ENCODE measurements at regions not wholly inside any gene's neighbourhood (a gene's known extent, or its start where the extent isn't known, plus 50 kb on each side); places are given as distances from the start of the nearest gene placed in this dataset.

- TF ChIP-seq, protein P1, sequence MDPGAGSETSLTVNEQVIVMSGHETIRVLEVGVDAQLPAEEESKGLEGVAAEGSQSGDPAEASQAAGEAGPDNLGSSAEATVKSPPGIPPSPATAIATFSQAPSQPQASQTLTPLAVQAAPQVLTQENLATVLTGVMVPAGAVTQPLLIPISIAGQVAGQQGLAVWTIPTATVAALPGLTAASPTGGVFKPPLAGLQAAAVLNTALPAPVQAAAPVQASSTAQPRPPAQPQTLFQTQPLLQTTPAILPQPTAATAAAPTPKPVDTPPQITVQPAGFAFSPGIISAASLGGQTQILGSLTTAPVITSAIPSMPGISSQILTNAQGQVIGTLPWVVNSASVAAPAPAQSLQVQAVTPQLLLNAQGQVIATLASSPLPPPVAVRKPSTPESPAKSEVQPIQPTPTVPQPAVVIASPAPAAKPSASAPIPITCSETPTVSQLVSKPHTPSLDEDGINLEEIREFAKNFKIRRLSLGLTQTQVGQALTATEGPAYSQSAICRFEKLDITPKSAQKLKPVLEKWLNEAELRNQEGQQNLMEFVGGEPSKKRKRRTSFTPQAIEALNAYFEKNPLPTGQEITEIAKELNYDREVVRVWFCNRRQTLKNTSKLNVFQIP (CRISPR knock-in tag; IDR thresholded peaks at IDR 0.05; ENCODE audit: borderline replicate concordance, low read depth), result no peak
- no peak for TF ChIP-seq BACH2 (CRISPR knock-in tag; IDR thresholded peaks at IDR 0.05; ENCODE audit: borderline replicate concordance)
Measured at GRCh38 chr5:164298165-164298564, 792.7 kb downstream of the MAT2B start (continued).

- no peak for ATAC-seq
Measured at GRCh38 chr5:164300295-164300694, 794.9 kb downstream of the MAT2B start.

DNA sequence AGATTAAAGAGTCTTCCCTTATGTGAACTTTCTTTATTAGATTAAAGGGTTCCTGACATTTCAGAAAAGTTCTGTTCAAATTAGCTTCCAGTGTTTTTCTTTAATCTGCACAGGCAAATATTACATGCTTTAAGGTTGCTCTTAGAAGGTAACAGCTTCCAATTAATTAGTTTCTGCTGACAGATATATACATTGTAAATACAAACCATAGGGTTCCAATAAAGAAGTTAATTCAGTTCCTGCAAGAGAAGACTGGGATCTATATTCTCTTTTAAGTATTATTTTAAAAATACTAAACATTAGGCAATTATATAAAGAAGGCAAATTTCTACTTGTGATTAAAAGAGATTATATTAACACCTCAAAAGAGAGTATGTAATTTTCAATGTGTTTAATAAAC, 795.7 kb downstream of the MAT2B start:
- TF ChIP-seq BACH2 (CRISPR knock-in tag; IDR thresholded peaks at IDR 0.05; ENCODE audit: borderline replicate concordance) (no peak), SNAI2 (CRISPR knock-in tag; IDR thresholded peaks at IDR 0.05) (no peak), TCF4 (CRISPR knock-in tag; IDR thresholded peaks at IDR 0.05; ENCODE audit: borderline replicate concordance) (no peak), ZNF70 (CRISPR knock-in tag; IDR thresholded peaks at IDR 0.05) (no peak), ZNF8 (CRISPR knock-in tag; IDR thresholded peaks at IDR 0.05) (no peak), ZNF565 (CRISPR knock-in tag; conservative IDR thresholded peaks at IDR 0.05; ENCODE audit: low read depth) (no peak), ZC3H10 (CRISPR knock-in tag; IDR thresholded peaks at IDR 0.05) (no peak), TSHZ2 (CRISPR knock-in tag; IDR thresholded peaks at IDR 0.05) (no peak), ZFP30 (CRISPR knock-in tag; IDR thresholded peaks at IDR 0.05) (no peak), CREB5 (CRISPR knock-in tag; IDR thresholded peaks at IDR 0.05; ENCODE audit: low read depth) (no peak), RARB (CRISPR knock-in tag; IDR thresholded peaks at IDR 0.05) (no peak), TOX (CRISPR knock-in tag; IDR thresholded peaks at IDR 0.05; ENCODE audit: borderline replicate concordance) (no peak), ZFP3 (CRISPR knock-in tag; IDR thresholded peaks at IDR 0.05) (no peak), OSR1 (CRISPR knock-in tag; IDR thresholded peaks at IDR 0.05) (no peak)
- TF ChIP-seq, protein P1 (CRISPR knock-in tag; IDR thresholded peaks at IDR 0.05; ENCODE audit: borderline replicate concordance, low read depth), result no peak
- no peak for ATAC-seq

More at GRCh38 chr5:164300295-164300694, 794.9 kb downstream of the MAT2B start:
- TF ChIP-seq SNAI2 (CRISPR knock-in tag; IDR thresholded peaks at IDR 0.05) (no peak), ZNF565 (CRISPR knock-in tag; conservative IDR thresholded peaks at IDR 0.05; ENCODE audit: low read depth) (no peak), CREB5 (CRISPR knock-in tag; IDR thresholded peaks at IDR 0.05; ENCODE audit: low read depth) (no peak), ISL1 (CRISPR knock-in tag; IDR thresholded peaks at IDR 0.05) (no peak), RARB (CRISPR knock-in tag; IDR thresholded peaks at IDR 0.05) (no peak), CSDC2 (CRISPR knock-in tag; IDR thresholded peaks at IDR 0.05) (no peak), GLIS3 (CRISPR knock-in tag; IDR thresholded peaks at IDR 0.05) (no peak), TSHZ2 (CRISPR knock-in tag; IDR thresholded peaks at IDR 0.05) (no peak), ESRRG (CRISPR knock-in tag; IDR thresholded peaks at IDR 0.05) (no peak), ZNF70 (CRISPR knock-in tag; IDR thresholded peaks at IDR 0.05) (no peak), OSR1 (CRISPR knock-in tag; IDR thresholded peaks at IDR 0.05) (no peak)

Measured in SK-N-SH treated with all-trans-retinoic acid at 6 μM for 48 hours (cell line).